T-helper 22 cell (primary cell): ENCODE measurements at regions not wholly inside any gene's neighbourhood (a gene's known extent, or its start where the extent isn't known, plus 50 kb on each side); places are given as distances from the start of the nearest gene placed in this dataset.

Source experiments
- DNase-seq: peaks from one replicate; pipeline ENCODE4 v3.0.0-alpha.2; 2020; ENCODE audit warnings: low read depth

- DNase-seq, result no peak
Observed at GRCh38 chr16:80356365-80356764, 184.4 kb upstream of the DYNLRB2 start.

- DNase-seq, result no peak
Observed at GRCh38 chr16:80355335-80355734, 185.5 kb upstream of the DYNLRB2 start.

- DNase-seq, result no peak
Observed at GRCh38 chr16:80350061-80350460, 190.7 kb upstream of the DYNLRB2 start.

GRCh38 chr16:80347900-80348299 lies 192.9 kb upstream of the DYNLRB2 start:
- no peak for DNase-seq

- no peak for DNase-seq
Observed at GRCh38 chr16:80347002-80347401, 193.8 kb upstream of the DYNLRB2 start.

- no peak for DNase-seq
Observed at GRCh38 chr16:80346111-80346632, 194.6 kb upstream of the DYNLRB2 start.

GRCh38 chr16:80345701-80346100 lies 195.1 kb upstream of the DYNLRB2 start:
- no peak for DNase-seq

GRCh38 chr16:80344570-80344969 lies 196.2 kb upstream of the DYNLRB2 start:
- no peak for DNase-seq

GRCh38 chr16:80341263-80341662 lies 199.5 kb upstream of the DYNLRB2 start:
- DNase-seq, result no peak

- no peak for DNase-seq
Observed at GRCh38 chr16:80337786-80338185, 203.0 kb upstream of the DYNLRB2 start.

- DNase-seq, result no peak
Observed at GRCh38 chr16:80330803-80331202, 210.0 kb upstream of the DYNLRB2 start.

- DNase-seq, result no peak
Observed at GRCh38 chr16:80330150-80330549, 210.6 kb upstream of the DYNLRB2 start.

GRCh38 chr16:80327740-80328139 lies 213.1 kb upstream of the DYNLRB2 start:
- DNase-seq, result no peak

- no peak for DNase-seq
Observed at GRCh38 chr16:80324371-80324770, 216.4 kb upstream of the DYNLRB2 start.

GRCh38 chr16:80323808-80324195 lies 217.0 kb upstream of the DYNLRB2 start:
- DNase-seq, result no peak

GRCh38 chr16:80323187-80323807 lies 217.5 kb upstream of the DYNLRB2 start:
- DNase-seq, result no peak

- no peak for DNase-seq
Observed at GRCh38 chr16:80319181-80319580, 221.6 kb upstream of the DYNLRB2 start.

GRCh38 chr16:80318107-80318506 lies 222.7 kb upstream of the DYNLRB2 start:
- no peak for DNase-seq

- DNase-seq, result no peak
Observed at GRCh38 chr16:80317599-80318037, 223.2 kb upstream of the DYNLRB2 start.

- DNase-seq, result no peak
Observed at GRCh38 chr16:80317116-80317515, 223.7 kb upstream of the DYNLRB2 start.

- DNase-seq, result no peak
Observed at GRCh38 chr16:80314042-80314441, 226.8 kb upstream of the DYNLRB2 start.

GRCh38 chr16:80309178-80309577 lies 231.6 kb upstream of the DYNLRB2 start:
- no peak for DNase-seq

- DNase-seq, result no peak
Observed at GRCh38 chr16:80305410-80305809, 235.4 kb upstream of the DYNLRB2 start.

- no peak for DNase-seq
Observed at GRCh38 chr16:80303691-80304090, 237.1 kb upstream of the DYNLRB2 start.
